CD8-positive, alpha-beta memory T cell (primary cell): ENCODE measurements at regions not wholly inside any gene's neighbourhood (a gene's known extent, or its start where the extent isn't known, plus 50 kb on each side); places are given as distances from the start of the nearest gene placed in this dataset.
"Not testable (repeated sequence)": the region's sequence is repeated elsewhere in the genome, so short reads cannot be mapped to it uniquely, and the experiment has no call there.

ENCODE experiments used
- CTCF ChIA-PET: fragments of 350-600 bp; sonication (Branson Sonifier 250); formaldehyde crosslinking; loops from one replicate; lab custom pipeline; 2021; ENCODE audit warnings: antibody characterized with exemption; lab: Charles Lee
- POLR2A ChIA-PET: fragments of 350-600 bp; sonication (Branson Sonifier 250); formaldehyde crosslinking; loops from one replicate; lab custom pipeline; 2021; ENCODE audit warnings: antibody characterized with exemption; lab: Charles Lee
- DNase-seq, 5 donors: peaks; one replicate each; pipeline versions ENCODE4 v3.0.0 to v3.0.0-alpha.2; 2020 to 2022; ENCODE audit warnings: mixed read lengths in 1 of 5
- H3K27ac ChIP-seq: one replicate; pipeline ENCODE4 v1.7.0; 2013; ENCODE audit warnings: low read depth, mild to moderate bottlenecking, low read length, moderate library complexity
- H3K27me3 ChIP-seq: 2 replicates; pipeline ENCODE4 v1.7.0; 2013; ENCODE audit warnings: low read length, mild to moderate bottlenecking; ENCODE audit not compliant: insufficient read depth, poor library complexity, severe bottlenecking
- H3K36me3 ChIP-seq: 2 replicates; pipeline ENCODE4 v1.7.0; 2013; ENCODE audit warnings: mild to moderate bottlenecking, low read length, moderate library complexity; ENCODE audit not compliant: insufficient read depth
- H3K4me1 ChIP-seq: 2 replicates; pipeline ENCODE4 v1.7.0; 2013; ENCODE audit warnings: mild to moderate bottlenecking, low read length, moderate library complexity; ENCODE audit not compliant: insufficient read depth
- H3K4me3 ChIP-seq: 2 replicates; pipeline ENCODE4 v1.7.0; 2013; ENCODE audit warnings: mild to moderate bottlenecking, low read length
- H3K9me3 ChIP-seq: 2 replicates; pipeline ENCODE4 v1.7.0; 2013; ENCODE audit warnings: mild to moderate bottlenecking, low read length
- H3K27ac Mint-ChIP-seq, 8 donors: one replicate each; pipeline ENCODE4 v1.8.0; 2020 to 2021; ENCODE audit warnings: mixed read lengths in 8 of 8, mild to moderate bottlenecking in 6 of 8, inconsistent platforms in 3 of 8, moderate library complexity in 3 of 8
- H3K27me3 Mint-ChIP-seq, 2 donors: one replicate each; pipeline ENCODE4 v1.8.0; 2020 to 2021; ENCODE audit warnings: mixed read lengths in 2 of 2, mild to moderate bottlenecking in 1 of 2, moderate library complexity in 1 of 2
- H3K36me3 Mint-ChIP-seq, 3 donors: one replicate each; pipeline ENCODE4 v1.8.0; 2020 to 2021; ENCODE audit warnings: mixed read lengths in 3 of 3, inconsistent platforms in 1 of 3, mild to moderate bottlenecking in 1 of 3
- H3K4me1 Mint-ChIP-seq, 3 donors: one replicate each; pipeline ENCODE4 v1.8.0; 2020 to 2021; ENCODE audit warnings: mixed read lengths in 3 of 3, inconsistent platforms in 1 of 3, mild to moderate bottlenecking in 1 of 3
- H3K4me3 Mint-ChIP-seq, 7 donors: one replicate each; pipeline ENCODE4 v1.8.0; 2020 to 2021; ENCODE audit warnings: mixed read lengths in 7 of 7, mild to moderate bottlenecking in 6 of 7, moderate library complexity in 4 of 7, inconsistent platforms in 2 of 7
- H3K9me3 Mint-ChIP-seq, 5 donors: one replicate each; pipeline ENCODE4 v1.8.0; 2020 to 2022; ENCODE audit warnings: mixed read lengths in 5 of 5, mild to moderate bottlenecking in 3 of 5, moderate library complexity in 2 of 5, inconsistent platforms in 1 of 5

- H3K4me3 ChIP-seq, result no peak overlapping the region
- DNase-seq, result no peak
- H3K27ac Mint-ChIP-seq, result no peak overlapping the region
- H3K36me3 ChIP-seq, result no peaks in the 10 kb centered on the region
- no peaks in the 10 kb centered on the region for H3K27me3 ChIP-seq
- H3K4me3 Mint-ChIP-seq, result no peak overlapping the region
- no peak overlapping the region for H3K27ac ChIP-seq
- ChIA-PET CTCF (no interaction called here), POLR2A (no interaction called here)
- H3K4me1 Mint-ChIP-seq, result no peaks in the 10 kb centered on the region
- H3K4me1 ChIP-seq, result no peaks in the 10 kb centered on the region
- H3K9me3 Mint-ChIP-seq, result peaks cover 5 to 24% (median 8%) of the 10 kb centered on the region in 5 donors
- H3K27me3 Mint-ChIP-seq, result no peaks in the 10 kb centered on the region
- H3K36me3 Mint-ChIP-seq, result no peaks in the 10 kb centered on the region
- no peaks in the 10 kb centered on the region for H3K9me3 ChIP-seq
These were observed 479.3 kb upstream of the PCDH10 start for GRCh38 chr4:132669786-132670185.

- Histone ChIP-seq H3K27ac (no peak overlapping the region), H3K27me3 (no peaks in the 10 kb centered on the region), H3K36me3 (no peaks in the 10 kb centered on the region), H3K4me3 (no peak overlapping the region), H3K9me3 (no peaks in the 10 kb centered on the region), H3K4me1 (no peaks in the 10 kb centered on the region)
- CTCF ChIA-PET, result no interaction called here
- H3K4me1 Mint-ChIP-seq, result no peaks in the 10 kb centered on the region
- no peaks in the 10 kb centered on the region for H3K27me3 Mint-ChIP-seq
- peaks cover 5 to 26% (median 8%) of the 10 kb centered on the region in 5 donors for H3K9me3 Mint-ChIP-seq
- no peak overlapping the region for H3K27ac Mint-ChIP-seq
- no peak overlapping the region for H3K4me3 Mint-ChIP-seq
- no peaks in the 10 kb centered on the region for H3K36me3 Mint-ChIP-seq
- POLR2A ChIA-PET, result no interaction called here
- no peak for DNase-seq
These were observed 478.5 kb upstream of the PCDH10 start for GRCh38 chr4:132670557-132670956.

GRCh38 chr4:132683957-132684356 is 465.1 kb upstream of the PCDH10 start:
- DNase-seq, result no peak
- H3K27me3 ChIP-seq, result no peaks in the 10 kb centered on the region
- no peaks in the 10 kb centered on the region for H3K4me1 Mint-ChIP-seq
- POLR2A ChIA-PET, result no interaction called here
- H3K36me3 Mint-ChIP-seq, result peaks cover 0 to 1% (median 0%) of the 10 kb centered on the region in 3 donors
- CTCF ChIA-PET, result no interaction called here
- H3K4me3 ChIP-seq, result no peak overlapping the region
- no peaks in the 10 kb centered on the region for H3K9me3 ChIP-seq
- no peaks in the 10 kb centered on the region for H3K27me3 Mint-ChIP-seq
- H3K27ac Mint-ChIP-seq, result no peak overlapping the region
- no peak overlapping the region for H3K4me3 Mint-ChIP-seq
- H3K9me3 Mint-ChIP-seq, result peaks cover 5 to 30% (median 15%) of the 10 kb centered on the region in 5 donors
- H3K27ac ChIP-seq, result no peak overlapping the region
- no peaks in the 10 kb centered on the region for H3K36me3 ChIP-seq
- H3K4me1 ChIP-seq, result no peaks in the 10 kb centered on the region

GRCh38 chr4:132691026-132691425 is 458.1 kb upstream of the PCDH10 start:
- peaks cover 5 to 30% (median 13%) of the 10 kb centered on the region in 5 donors for H3K9me3 Mint-ChIP-seq
- H3K36me3 ChIP-seq, result no peaks in the 10 kb centered on the region
- ChIA-PET POLR2A (no interaction called here), CTCF (no interaction called here)
- H3K27me3 ChIP-seq, result no peaks in the 10 kb centered on the region
- no peak overlapping the region for H3K27ac Mint-ChIP-seq
- H3K36me3 Mint-ChIP-seq, result no peaks in the 10 kb centered on the region
- H3K9me3 ChIP-seq, result no peaks in the 10 kb centered on the region
- H3K4me1 Mint-ChIP-seq, result no peaks in the 10 kb centered on the region
- H3K4me1 ChIP-seq, result no peaks in the 10 kb centered on the region
- no peaks in the 10 kb centered on the region for H3K27me3 Mint-ChIP-seq
- DNase-seq, result no peak
- no peak overlapping the region for H3K4me3 Mint-ChIP-seq
- H3K27ac ChIP-seq, result no peak overlapping the region
- H3K4me3 ChIP-seq, result no peak overlapping the region

GRCh38 chr4:132691668-132692067 is 457.4 kb upstream of the PCDH10 start:
- H3K27ac ChIP-seq, result no peak overlapping the region
- ChIA-PET POLR2A (no interaction called here), CTCF (no interaction called here)
- Mint-ChIP-seq H3K27ac (no peak overlapping the region), H3K4me3 (no peak overlapping the region), H3K36me3 (no peaks in the 10 kb centered on the region), H3K9me3 (peaks cover 5 to 30% (median 13%) of the 10 kb centered on the region in 5 donors), H3K4me1 (no peaks in the 10 kb centered on the region), H3K27me3 (no peaks in the 10 kb centered on the region)
- no peaks in the 10 kb centered on the region for H3K4me1 ChIP-seq
- H3K27me3 ChIP-seq, result no peaks in the 10 kb centered on the region
- H3K4me3 ChIP-seq, result no peak overlapping the region
- DNase-seq, result no peak
- H3K36me3 ChIP-seq, result no peaks in the 10 kb centered on the region
- no peaks in the 10 kb centered on the region for H3K9me3 ChIP-seq

- ChIA-PET POLR2A (no interaction called here), CTCF (no interaction called here)
- Mint-ChIP-seq H3K27me3 (no peaks in the 10 kb centered on the region), H3K9me3 (peaks cover 6 to 35% (median 12%) of the 10 kb centered on the region in 5 donors), H3K27ac (no peak overlapping the region), H3K4me3 (no peak overlapping the region), H3K4me1 (no peaks in the 10 kb centered on the region), H3K36me3 (no peaks in the 10 kb centered on the region)
- Histone ChIP-seq H3K4me1 (no peaks in the 10 kb centered on the region), H3K27me3 (no peaks in the 10 kb centered on the region), H3K9me3 (no peaks in the 10 kb centered on the region), H3K4me3 (no peak overlapping the region), H3K27ac (no peak overlapping the region), H3K36me3 (no peaks in the 10 kb centered on the region)
- no peak for DNase-seq
These were observed 454.3 kb upstream of the PCDH10 start for GRCh38 chr4:132694775-132695174.

- peaks cover 7 to 48% (median 9%) of the 10 kb centered on the region in 5 donors for H3K9me3 Mint-ChIP-seq
- H3K4me3 Mint-ChIP-seq, H3K9me3 ChIP-seq, DNase-seq, CTCF ChIA-PET, H3K4me3 ChIP-seq, H3K27me3 ChIP-seq, H3K27ac Mint-ChIP-seq, H3K27me3 Mint-ChIP-seq, H3K4me1 Mint-ChIP-seq, H3K36me3 ChIP-seq, POLR2A ChIA-PET, H3K4me1 ChIP-seq, H3K36me3 Mint-ChIP-seq, H3K27ac ChIP-seq: not testable (repeated sequence)
These were observed 451.6 kb upstream of the PCDH10 start for GRCh38 chr4:132697505-132697904.

- Mint-ChIP-seq H3K4me1 (no peaks in the 10 kb centered on the region), H3K27me3 (no peaks in the 10 kb centered on the region), H3K4me3 (no peak overlapping the region), H3K9me3 (peaks cover 3 to 43% (median 15%) of the 10 kb centered on the region in 5 donors), H3K36me3 (no peaks in the 10 kb centered on the region), H3K27ac (no peak overlapping the region)
- Histone ChIP-seq H3K36me3 (no peaks in the 10 kb centered on the region), H3K4me3 (no peak overlapping the region), H3K27me3 (no peaks in the 10 kb centered on the region), H3K4me1 (no peaks in the 10 kb centered on the region), H3K27ac (no peak overlapping the region), H3K9me3 (no peaks in the 10 kb centered on the region)
- no peak for DNase-seq
- ChIA-PET CTCF (no interaction called here), POLR2A (no interaction called here)
These were observed 441.1 kb upstream of the PCDH10 start for GRCh38 chr4:132707955-132708354.

- no peak overlapping the region for H3K4me3 Mint-ChIP-seq
- H3K27me3 Mint-ChIP-seq, result no peaks in the 10 kb centered on the region
- Histone ChIP-seq H3K36me3 (no peaks in the 10 kb centered on the region), H3K27me3 (no peaks in the 10 kb centered on the region), H3K4me3 (no peak overlapping the region), H3K9me3 (no peaks in the 10 kb centered on the region), H3K4me1 (no peaks in the 10 kb centered on the region), H3K27ac (no peak overlapping the region)
- ChIA-PET POLR2A (no interaction called here), CTCF (no interaction called here)
- DNase-seq, result no peak
- peaks cover 6 to 43% (median 15%) of the 10 kb centered on the region in 5 donors for H3K9me3 Mint-ChIP-seq
- H3K36me3 Mint-ChIP-seq, result peaks cover 0 to 2% (median 0%) of the 10 kb centered on the region in 3 donors
- no peak overlapping the region for H3K27ac Mint-ChIP-seq
- H3K4me1 Mint-ChIP-seq, result no peaks in the 10 kb centered on the region
These were observed 440.0 kb upstream of the PCDH10 start for GRCh38 chr4:132709056-132709455.
